D341Med (cell line): ENCODE measurements at regions not wholly inside any gene's neighbourhood (a gene's known extent, or its start where the extent isn't known, plus 50 kb on each side); places are given as distances from the start of the nearest gene placed in this dataset.
"Not testable (repeated sequence)": the region's sequence is repeated elsewhere in the genome, so short reads cannot be mapped to it uniquely, and the experiment has no call there.

ENCODE experiments used
- DNase-seq: peaks from one replicate; pipeline ENCODE4 v3.0.0; 2012; ENCODE audit warnings: low spot score

DNA sequence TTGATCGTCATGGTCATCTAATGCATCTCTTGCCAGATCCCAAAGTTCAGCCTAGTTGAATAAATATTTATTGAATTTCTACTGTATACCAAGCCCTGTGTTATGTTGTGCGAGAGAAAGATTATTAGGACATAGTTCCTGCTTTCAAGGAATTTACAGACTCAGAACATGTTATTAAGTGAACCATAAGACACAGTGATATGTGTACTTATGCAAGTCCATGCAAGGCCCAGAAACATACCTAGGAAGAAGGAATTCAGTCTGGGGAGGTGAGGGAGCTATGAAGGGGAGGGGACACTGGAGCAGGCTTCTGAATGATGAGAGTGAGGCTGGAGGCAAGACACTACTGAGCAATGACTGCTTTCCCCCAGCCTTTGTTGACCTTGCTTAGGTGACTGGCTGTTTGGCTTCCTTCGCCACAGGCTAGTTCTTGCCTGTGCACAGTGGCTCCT lies 81.4 kb downstream of the ACAA2 start:
- no peak for DNase-seq

DNA sequence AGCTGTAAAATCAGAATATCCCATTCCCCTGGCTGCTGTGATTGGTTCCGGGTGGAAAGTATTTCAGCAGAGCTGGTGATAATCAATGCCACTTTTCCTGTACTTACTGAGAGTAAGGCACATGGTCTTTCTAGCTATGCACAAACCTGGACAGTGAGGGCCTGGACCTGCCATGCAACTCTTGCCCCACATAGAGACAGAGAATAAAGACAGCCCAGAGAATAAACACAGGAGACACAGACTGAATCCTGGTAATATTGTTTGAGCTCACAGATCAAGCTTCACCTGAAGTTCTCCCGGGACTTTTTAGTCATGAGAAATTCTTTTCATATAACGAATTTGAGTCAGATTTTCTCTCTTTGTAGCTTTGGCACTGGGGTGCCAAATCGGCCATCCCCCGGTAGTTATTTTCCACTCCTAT lies 81.9 kb downstream of the ACAA2 start:
- DNase-seq, result no peak

DNA sequence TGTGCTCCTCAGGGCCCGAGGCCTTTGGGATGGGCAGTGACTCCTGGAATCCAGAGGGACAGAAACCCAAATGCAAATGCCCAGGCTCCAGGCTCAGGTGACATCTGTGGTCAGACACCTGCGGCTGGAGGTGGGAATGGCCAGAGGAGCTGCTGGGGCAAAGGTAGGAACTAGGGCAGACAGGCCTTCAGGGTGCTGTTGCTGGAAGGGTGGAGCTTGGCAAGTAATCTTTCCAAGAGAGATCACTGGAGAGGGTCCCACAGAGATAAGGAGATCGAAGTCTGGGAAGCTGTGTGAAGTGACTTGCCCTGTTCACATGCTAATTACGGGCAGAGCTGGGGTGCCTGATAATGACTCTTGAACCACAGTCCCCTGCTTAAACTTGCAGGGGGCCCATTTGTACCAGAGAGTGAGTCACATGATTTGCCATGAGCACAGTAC lies 82.4 kb downstream of the ACAA2 start:
- DNase-seq, result no peak

DNA sequence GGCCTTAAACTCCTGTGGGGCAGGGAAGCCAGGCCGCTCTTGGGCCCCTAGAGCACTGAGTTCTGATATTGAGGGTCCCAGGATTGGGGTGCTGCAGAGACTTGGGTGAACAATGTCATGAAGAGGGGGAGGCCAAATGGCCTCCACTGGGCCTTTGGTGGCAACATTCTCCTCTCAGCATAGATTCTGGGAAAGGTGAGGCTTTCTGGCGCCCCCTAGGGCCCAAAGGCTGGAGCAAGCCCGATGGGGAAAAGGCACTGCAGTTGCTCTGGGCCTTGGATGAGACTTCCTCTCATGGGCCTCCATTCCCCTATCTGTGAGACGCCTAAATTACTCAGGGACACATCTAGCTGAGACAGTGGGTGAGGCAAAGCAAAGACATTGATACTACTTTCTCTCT lies 84.8 kb downstream of the ACAA2 start:
- DNase-seq, result peak; percentile 85

DNA sequence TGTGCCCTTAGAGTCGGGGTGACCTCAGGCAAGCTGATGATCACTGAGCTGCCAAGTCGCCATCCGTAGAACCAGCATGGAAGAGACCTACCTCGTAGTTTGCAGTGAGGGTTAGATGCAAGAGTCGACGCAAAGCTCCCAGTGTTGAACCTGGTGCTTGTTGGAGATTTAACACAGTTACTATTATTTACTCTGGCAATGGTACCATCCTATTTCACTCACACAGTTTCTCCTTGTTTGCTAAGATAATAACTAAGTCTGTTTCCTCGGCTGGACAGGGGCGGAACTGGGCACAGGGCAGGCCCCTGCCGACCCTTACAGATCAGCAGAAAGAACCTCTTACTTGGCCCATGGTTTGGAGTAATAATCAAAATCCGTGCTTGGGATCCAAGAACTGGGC lies 85.5 kb downstream of the ACAA2 start:
- no peak for DNase-seq

DNA sequence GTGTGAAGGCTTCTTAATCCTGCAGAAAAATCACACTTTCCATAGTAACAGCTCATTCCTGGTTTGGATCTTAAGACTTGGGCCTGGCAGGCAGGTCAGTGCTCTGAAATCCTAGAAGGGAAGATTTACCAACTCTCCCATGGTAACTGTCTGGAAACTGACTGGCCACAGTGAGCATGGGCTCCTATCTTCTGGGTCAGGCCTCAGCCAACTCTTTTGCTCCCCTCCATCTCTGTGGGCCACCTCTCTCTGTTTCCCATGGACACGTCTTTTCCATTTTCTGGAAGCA lies 86.7 kb downstream of the ACAA2 start:
- no peak for DNase-seq

DNA sequence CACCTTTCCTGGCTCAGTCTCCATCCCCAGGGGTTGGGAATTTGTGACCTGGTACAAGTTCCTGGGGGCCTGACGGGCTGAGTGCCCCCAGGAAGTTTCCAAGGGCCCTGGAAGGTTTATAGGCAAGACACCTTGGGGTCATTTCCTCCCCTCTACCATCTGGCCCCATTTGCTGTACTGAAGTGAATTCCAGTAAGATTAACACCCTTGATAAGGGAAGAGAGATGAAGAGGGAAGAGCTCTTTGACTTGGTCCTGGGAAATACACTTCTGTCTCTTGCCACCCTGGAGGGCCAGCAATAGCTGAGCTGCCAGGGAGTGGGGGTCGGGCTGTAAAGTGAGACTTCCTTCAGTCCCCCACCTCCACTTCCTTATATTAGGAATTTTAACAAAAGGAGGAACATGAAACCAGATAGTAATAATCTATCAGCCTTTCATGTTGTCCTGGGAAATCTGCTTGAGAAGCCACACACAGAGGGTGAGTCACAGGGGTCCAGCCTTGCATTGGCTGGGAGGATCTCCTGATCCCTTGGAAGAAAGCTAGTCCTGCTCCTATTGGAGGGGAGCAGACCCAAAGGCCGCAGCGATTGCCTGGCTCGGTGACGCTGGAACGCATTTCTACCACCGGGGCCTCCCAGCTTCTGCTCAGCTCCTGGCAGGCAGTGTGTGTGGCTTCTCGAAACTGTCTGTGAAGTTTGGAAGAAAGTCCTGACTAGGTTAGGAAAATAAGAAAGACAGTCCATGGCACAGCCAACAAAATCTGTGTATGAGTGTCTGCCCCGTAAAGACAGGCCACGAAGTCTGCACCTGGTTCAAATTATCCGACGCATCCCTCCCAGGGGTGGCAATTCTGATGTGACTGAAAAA lies 87.3 kb downstream of the ACAA2 start:
- no peak for DNase-seq

DNA sequence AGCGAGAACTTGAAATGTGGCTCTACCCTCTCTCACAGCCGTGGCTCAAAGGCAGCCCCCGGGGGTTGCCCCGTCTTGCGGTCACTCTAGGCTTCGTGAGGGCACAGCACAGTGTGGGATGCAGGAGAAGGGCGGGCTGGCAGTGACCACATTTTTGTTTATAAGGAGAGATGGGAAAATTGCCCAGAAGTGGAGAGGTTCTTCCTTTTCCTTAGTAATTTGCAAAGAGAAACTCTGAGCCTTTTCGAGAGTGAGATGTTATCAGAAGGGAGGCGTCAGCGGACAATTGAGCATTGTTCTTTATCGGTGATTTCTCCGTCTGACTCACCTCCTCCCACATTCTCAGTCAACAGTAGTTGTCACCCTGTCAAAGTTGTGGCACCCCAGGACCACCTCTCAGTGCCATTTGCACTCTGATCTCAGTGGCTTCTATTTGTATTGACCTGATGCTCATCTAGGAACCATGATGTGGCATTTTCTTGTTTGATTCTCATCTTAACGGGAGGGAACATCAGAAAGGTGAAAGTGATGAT lies 89.6 kb downstream of the ACAA2 start:
- DNase-seq, result no peak

DNA sequence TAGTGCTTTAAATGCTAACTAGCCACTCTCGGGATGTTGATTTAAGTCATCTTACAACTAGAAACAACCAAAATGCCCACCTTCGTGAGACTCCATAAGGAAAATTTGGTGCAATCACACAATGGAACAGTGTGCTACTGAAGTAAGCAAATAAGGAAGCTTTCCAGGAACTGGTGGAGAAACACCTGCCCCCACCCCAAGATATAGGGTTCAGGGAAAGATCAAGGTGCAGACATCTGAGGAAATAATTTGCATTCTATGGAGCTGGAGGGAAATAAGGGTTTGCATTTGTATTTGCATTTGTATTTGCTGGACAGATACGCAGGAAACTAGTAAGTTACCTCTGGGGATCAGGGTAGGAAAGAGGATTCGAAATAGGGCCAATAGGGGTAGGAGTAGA lies 90.9 kb downstream of the ACAA2 start:
- no peak for DNase-seq

DNA sequence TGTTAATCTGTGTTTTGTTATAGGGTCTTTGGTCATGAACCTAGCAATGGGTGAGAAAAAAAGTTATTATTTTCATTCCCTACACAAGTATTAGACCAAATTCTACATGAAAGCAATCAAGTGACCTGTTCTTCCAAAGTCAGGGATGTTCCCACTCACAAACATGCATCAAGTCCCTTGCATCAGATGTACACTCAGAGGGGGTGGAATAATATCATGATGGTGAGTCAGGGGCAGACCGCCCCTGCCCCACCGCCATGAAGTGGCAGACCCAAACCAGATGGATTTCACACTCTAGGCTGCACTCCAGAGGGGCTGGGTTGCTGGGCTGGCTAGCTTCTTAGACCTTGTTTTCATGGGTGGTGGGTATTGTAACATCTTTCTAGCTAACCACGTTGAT lies 91.4 kb downstream of the ACAA2 start:
- DNase-seq, result no peak

DNA sequence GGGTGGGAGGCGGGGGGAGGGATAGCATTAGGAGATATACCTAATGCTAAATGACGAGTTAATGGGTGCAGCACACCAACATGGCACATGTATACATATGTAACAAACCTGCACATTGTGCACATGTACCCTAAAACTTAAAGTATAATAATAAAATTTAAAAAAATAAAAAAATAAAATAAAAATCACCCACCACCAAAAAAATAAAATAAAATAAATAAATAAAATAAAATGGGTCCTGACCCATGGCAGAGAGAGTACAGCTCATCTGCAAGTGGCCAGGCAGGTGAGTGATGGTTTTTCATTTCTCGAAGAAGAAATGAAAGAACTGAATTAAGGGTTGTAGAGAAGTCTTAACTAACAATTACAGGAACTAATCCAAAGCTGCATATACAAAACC lies 92.4 kb downstream of the ACAA2 start:
- DNase-seq, result not testable (repeated sequence)

DNA sequence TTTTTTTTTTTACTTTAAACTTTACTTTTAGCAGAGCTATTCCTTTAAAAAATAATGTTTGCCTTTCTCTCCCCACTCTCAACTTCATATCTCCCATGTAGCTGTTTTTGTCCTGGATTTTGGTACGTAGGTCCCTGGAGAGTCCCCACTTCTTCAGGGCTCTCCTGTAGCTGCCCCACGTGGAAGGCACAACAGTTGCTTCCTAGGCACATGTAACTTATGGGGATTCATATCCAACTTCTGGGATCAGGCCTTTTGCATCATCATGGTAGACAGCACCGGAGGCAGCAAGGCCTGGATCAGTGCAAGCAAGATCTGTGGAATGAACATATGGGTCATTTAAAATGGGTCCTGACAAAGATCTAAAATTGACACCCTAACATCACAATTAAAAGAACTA lies 95.7 kb downstream of the ACAA2 start:
- no peak for DNase-seq

DNA sequence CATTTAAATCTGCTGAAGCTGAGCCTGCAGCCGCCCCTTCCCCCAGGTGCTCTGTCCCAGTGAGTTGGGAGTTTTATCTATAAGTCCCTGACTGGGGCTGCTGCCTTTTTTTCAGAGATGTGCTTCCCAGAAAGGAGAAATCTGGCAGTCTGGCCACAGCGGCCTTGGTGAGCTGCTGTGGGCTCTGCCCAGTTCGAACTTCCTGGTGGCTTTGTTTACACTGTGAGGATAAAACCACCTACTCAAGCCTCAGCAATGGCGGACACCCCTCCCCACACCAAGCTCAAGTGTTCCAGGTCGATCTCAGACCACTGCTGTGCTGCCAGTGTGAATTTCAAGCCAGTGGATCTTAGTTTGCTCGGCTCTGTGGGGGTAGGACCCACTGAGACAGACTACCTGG lies 97.3 kb downstream of the ACAA2 start:
- DNase-seq, result no peak

DNA sequence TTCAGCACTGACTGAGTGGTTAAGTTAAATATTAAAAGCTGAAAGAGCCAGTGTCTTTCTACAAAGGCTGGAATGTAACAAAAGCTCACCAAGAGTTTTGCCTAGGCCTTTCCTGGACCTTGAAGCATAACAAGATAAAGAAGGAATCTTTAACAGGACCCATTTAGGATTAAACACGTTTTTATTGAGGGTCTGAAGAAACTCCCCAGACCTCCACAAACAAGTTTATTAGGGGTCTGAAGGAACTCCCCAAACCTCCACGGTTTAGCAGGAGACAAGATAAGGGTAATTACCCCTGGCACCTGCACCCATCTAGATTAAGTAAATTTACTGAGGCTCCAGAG lies 104.0 kb downstream of the ACAA2 start:
- no peak for DNase-seq

DNA sequence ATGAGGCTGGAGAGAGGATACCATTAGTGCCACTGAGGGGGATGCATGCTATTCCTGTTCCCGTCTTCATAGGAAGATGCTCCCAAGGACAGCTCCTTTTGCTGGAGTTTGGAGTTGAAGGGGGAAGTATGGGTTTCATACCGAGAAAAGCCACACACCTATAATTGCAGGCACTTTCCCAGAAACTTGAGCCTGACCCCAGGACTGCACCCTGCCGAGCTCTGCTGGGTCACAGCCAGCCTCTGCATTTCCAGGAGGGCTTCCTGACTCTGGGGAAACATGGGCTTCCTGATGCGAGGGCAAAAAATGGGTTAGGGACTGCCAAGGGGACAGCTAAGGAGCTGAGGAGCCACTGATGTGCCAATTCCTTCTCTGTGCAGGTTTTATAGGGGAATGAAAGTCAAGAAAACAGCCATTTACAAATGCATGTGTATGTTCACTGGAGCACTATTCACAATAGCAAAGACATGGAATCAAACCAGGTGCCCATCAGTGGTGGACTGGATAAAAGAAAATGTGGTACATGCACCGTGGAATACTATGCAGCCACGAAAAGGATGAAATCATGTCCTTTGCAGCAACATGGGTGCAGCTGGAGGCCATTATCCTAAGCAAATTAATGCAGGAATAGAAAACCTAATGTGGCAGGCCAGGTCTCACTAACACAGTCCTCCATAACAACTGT lies 104.5 kb downstream of the ACAA2 start:
- no peak for DNase-seq

DNA sequence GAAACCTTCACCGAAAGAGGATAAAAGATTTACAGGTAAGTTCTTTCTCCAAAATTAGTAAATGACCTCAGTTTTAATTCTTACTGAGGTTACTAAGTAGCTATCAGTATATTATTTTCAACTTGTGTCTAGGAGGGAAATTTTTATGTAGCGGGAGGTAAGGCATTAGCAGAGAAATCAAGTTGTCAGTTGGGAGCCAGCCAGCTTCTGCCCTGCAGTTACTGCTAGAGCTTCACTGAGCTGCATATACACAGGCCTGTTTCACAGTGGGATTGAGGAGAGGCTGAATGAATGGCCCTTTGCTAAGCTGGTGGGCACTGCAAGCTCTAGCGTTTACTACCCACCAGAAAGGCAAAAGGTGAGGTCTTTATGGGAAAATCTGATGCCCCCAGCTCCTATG lies 105.7 kb downstream of the ACAA2 start:
- no peak for DNase-seq

DNA sequence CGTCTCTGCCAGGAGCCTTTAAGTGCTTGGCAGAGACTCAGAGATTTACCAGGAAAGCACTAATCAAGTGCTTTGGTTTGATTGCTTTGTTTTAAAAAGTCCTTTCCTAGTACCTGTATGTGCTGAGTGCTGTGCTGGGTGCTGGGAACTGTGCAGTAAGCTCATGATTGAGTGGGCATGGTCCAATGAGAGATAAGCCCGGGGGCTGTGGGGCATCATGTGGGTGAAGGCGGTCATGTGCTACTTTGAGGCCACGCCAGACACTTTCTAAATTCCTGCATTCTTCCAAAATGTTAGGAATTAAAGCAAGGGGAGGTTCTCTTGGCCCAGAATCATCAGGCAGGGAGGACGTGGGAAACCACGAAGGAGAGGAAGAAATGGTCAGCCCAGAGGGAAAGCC lies 109.0 kb downstream of the ACAA2 start:
- DNase-seq, result no peak

DNA sequence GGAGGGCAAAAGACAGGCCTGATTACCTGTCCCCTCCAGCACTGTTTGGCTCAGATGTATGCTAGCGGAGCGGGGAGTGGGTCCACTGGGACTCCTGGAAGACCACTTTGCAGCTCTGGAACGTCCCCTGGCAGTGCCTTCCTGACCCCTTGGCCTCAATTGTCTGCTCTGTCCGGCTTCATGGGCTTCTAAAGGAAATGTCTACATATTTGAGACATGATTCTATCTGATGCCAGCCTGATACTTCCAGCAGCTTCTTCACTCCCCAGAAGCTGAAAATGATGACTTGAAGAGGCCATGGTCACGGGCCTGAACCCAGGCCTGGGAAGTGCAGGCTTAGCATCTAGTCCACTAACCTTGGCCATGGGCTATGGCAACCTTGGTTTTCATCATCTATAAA lies 112.1 kb downstream of the ACAA2 start:
- DNase-seq, result no peak

DNA sequence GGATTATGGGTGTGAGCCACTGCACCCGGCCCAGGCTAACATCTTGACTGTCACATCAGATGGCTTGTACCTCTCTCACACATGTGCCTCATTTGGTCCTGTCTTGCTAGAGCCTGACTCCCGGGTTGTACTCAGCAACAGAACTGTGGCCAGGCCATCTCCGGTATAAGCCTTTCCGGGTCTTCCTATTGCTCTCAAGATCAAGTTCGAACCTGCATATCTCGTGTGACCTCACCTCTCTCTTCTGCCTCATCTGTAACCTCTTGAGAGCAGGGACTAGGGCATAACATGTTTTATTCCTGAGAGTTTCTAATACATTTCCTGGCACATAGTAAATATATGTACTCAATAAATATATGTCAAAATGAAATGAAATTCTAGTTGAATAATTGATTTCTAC lies 114.0 kb downstream of the ACAA2 start:
- DNase-seq, result no peak

DNA sequence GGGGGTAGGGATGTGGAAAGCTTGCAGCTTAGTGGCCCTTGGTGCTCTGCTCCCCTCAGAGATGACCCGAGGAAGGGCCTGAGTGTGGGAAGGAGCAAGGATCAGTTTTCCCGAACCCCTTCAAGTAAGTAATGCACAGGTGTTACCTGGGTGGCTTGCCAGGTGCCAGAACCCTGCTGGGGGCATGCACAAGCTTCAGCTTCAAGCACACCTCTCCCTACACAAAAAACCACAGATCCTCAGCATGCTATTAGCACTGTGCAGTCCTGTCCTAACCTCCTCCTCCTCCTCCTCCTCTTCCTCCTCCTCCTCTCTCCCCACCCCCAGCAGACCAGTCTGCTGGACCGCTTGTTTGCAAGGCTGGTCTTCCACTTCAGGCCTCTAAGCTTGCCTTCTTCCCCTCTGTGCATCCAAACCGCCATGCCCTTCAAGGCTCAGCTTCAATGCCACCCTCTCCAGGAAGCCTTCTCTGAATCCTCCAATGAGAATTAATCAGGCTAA lies 114.8 kb downstream of the ACAA2 start:
- DNase-seq, result no peak

DNA sequence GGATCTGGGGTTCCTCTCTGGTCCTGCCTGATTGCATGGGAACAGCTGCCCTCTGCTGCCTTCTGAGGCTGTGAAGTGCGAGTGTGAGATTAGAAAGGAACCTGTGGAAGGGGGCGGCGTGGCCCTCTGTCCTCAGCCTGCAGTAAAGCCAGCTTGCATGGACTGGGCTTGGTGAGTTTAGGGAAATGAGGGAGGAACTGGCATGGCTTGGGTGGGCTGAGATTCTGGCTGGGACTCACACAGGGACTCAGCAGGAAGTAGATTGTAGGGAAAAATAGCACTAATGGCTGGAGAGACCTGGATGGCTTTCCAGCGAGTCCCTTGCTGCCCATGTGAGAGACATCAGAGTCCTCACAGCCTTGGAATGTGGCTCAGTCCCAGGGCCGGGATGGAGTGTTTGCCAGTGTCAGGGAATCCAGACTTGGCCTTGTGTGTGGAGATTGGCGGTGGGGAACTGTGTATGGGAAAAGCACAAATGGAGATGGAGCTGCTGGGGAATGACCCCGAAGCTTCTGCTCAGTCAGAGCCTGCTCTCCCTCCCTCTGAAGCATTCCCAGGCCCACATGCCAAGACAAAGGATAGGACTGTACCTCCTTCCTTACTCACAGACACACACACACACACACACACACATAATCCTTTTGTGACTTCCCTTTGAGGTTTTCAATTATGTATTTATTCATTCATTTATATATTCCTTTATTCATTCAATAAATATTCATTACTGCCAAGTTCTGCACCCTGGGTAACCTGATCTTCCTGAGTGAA lies 115.4 kb downstream of the ACAA2 start:
- no peak for DNase-seq

DNA sequence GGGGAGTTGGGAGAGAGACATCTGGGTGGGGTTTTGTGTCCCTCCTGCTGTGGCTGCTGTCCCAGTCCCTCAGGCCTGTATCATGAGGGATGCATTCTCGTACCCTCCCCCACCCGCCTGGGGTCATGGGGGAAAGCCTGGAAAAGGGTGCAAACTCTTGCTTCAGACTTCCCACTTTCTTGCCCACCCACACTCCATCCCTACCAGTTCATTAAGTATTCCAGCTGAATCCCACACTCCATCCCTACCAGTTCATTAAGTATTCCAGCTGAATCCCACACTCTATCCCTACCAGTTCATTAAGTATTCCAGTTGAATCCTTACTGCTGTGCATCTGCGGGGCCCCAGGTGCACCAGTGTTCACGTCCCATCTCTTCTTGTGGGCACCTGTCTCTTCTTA lies 116.3 kb downstream of the ACAA2 start:
- no peak for DNase-seq

DNA sequence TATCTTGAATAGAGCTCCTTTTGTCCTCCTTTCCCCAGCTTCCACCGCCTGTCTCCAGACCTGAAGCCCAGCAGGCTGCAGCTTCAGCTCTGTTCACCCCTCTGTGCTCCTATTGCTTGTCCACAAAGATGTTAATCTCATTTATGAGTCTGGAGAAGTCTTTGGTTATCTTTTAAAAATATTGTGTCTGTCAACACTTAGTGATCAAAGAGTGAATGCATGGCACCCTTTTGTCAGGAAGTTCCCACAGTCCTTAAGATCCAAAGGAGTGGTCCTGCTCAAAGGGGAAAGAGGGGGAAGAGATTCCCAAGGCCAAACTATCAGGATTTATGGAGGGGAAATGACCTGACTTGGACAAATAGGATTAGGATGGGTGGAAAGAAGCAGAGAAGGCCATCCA lies 118.9 kb downstream of the ACAA2 start:
- DNase-seq, result no peak
